Erythroblast (primary cell): ENCODE measurements at regions not wholly inside any gene's neighbourhood (a gene's known extent, or its start where the extent isn't known, plus 50 kb on each side); places are given as distances from the start of the nearest gene placed in this dataset.

Source experiments
- GATA1 ChIP-seq: IDR thresholded peaks from 2 replicates; pipeline ENCODE4 v1.6.1; 2011; ENCODE audit warnings: low read depth, mild to moderate bottlenecking, control low read depth, low read length, moderate library complexity
- POLR2A ChIP-seq: IDR thresholded peaks from 2 replicates; pipeline ENCODE4 v1.6.1; 2011; ENCODE audit warnings: mild to moderate bottlenecking, low read length

GRCh38 chr18:54743605-54743995, 84.7 kb upstream of the RAB27B start:
- TF ChIP-seq POLR2A (no peak), GATA1 (no peak)
